ENCODE measurements at regions not wholly inside any gene's neighbourhood (a gene's known extent, or its start where the extent isn't known, plus 50 kb on each side); places are given as distances from the start of the nearest gene placed in this dataset.

DNA sequence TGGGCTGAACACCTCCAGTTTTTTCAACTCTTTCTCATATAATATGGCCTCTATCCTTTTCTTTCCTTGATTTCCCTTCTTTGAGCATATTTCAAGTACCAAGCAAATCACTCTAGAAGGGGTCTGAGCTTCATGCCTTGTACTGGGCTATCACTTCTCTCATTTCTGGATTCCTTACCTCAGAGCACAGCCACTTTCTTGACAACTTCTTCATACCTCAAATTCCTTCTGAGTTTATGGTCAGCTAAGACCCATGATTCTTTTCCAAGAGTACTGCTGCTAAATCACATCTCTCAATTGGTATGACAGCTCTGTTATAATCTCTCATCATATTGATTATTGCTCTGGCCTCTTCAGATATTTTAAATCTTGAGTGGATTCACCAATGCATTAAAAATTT, 224.8 kb upstream of the ZBED5 start:
- no peak overlapping the region for H3K4me3 Mint-ChIP-seq
- H3K9me3 Mint-ChIP-seq = no peaks in the 10 kb centered on the region
- peaks cover 6% of the 10 kb centered on the region for H3K4me1 Mint-ChIP-seq
- no peaks in the 10 kb centered on the region for H3K36me3 Mint-ChIP-seq
- H3K27me3 Mint-ChIP-seq = no peaks in the 10 kb centered on the region
- no peak for DNase-seq
- H3K27ac Mint-ChIP-seq = no peak overlapping the region

DNA sequence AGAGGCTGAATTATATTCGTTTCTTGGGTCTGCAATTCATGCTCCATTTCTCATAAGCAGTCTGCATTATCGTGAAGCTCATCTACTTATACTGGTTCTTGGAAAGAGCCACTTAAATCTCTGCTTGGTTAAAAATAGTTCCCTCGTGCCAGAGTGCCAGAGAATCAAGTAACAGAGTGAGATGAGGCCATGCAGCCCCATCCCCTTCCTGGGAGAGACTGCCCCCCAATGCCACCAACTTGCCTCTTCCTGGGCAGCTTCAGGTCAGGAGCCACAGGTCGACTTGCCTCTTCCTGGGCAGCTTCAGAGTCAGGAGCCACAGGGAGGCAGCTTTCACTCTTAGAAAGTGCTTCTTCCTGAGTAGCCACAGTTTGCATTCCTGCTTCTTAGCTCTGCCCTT, 223.9 kb upstream of the ZBED5 start:
- H3K27me3 Mint-ChIP-seq = no peaks in the 10 kb centered on the region
- no peaks in the 10 kb centered on the region for H3K9me3 Mint-ChIP-seq
- DNase-seq = no peak
- H3K4me1 Mint-ChIP-seq = peaks cover 6% of the 10 kb centered on the region
- no peak overlapping the region for H3K27ac Mint-ChIP-seq
- no peaks in the 10 kb centered on the region for H3K36me3 Mint-ChIP-seq
- H3K4me3 Mint-ChIP-seq = no peak overlapping the region

DNA sequence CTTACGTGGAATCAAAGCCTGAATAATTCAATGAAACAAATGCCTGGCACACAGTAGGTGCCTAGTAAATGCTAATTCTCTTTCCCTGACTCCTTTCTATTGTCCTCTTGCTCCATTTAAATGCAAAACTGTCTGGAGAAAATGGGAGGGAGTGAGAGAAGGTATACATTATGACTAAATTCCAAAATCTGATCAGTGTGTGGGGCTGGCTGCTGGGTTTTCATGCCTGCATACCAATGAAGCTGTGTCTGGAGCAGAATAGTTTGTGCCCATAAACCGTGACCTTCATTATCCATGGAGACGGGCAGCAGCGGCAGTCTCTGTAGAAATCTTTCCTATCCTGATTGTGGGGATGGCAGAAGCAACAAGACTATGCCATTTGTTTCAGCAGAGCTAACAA, 223.4 kb upstream of the ZBED5 start:
- Mint-ChIP-seq H3K4me3 (no peak overlapping the region), H3K36me3 (no peaks in the 10 kb centered on the region), H3K4me1 (peaks cover 6% of the 10 kb centered on the region), H3K27me3 (no peaks in the 10 kb centered on the region), H3K27ac (no peak overlapping the region), H3K9me3 (no peaks in the 10 kb centered on the region)
- no peak for DNase-seq

DNA sequence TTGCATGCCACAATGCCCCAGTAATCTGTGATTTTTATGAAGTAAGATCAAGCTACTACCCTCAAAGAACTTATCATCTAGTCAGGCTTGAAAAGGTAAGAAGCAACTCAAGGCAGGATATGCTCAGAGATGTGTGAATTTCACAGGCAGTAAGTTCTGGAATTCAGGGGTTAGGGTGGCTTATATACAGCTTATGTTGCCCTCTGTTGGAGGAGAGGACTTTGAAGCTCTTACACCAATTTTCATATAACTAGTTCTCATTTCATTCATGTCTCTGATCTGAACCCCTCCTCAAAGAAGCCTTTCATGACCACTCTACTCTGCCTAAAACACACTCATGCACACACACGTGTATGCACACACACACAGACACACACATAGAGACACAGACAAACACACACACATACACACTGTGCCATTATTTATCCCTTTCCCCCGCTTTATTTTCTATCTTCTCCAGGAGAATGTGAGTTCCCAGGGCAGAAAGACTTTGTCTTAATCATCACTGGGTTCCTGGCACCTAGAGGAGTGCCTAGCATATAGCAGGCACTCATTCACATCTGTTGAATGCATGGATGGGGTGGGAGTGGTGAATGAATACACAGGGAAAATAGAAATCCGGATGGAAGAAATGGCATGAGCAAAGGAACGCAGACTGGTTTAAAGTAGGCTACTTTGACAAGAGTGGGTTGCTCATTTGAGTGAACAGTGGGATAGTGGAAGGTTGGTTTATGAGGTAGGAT, 220.7 kb upstream of the ZBED5 start:
- no peak overlapping the region for H3K27ac Mint-ChIP-seq
- H3K4me3 Mint-ChIP-seq = no peak overlapping the region
- no peaks in the 10 kb centered on the region for H3K36me3 Mint-ChIP-seq
- no peaks in the 10 kb centered on the region for H3K4me1 Mint-ChIP-seq
- H3K27me3 Mint-ChIP-seq = no peaks in the 10 kb centered on the region
- no peaks in the 10 kb centered on the region for H3K9me3 Mint-ChIP-seq
- no peak for DNase-seq

DNA sequence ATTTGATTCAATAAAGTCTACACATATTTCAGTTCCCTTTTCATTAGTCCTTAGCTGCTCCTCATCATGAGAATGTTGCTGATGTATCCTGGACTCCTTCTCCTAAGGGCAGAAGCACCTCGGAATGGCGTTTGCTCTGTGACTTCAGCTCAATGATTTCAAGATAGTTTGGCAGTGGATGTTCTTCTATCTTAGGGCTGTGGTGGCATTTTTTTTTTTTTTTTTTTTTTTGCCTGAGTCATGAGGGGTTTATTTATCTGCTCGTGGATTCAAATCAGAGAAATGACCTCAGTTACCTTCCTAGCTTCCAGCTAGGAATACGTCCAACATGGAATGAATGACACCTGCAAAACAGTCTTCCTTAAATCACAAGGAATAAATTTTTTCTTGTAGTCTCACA, 220.0 kb upstream of the ZBED5 start:
- no peaks in the 10 kb centered on the region for H3K27me3 Mint-ChIP-seq
- no peak overlapping the region for H3K27ac Mint-ChIP-seq
- no peaks in the 10 kb centered on the region for H3K9me3 Mint-ChIP-seq
- no peaks in the 10 kb centered on the region for H3K36me3 Mint-ChIP-seq
- H3K4me1 Mint-ChIP-seq = no peaks in the 10 kb centered on the region
- DNase-seq = no peak
- H3K4me3 Mint-ChIP-seq = no peak overlapping the region

DNA sequence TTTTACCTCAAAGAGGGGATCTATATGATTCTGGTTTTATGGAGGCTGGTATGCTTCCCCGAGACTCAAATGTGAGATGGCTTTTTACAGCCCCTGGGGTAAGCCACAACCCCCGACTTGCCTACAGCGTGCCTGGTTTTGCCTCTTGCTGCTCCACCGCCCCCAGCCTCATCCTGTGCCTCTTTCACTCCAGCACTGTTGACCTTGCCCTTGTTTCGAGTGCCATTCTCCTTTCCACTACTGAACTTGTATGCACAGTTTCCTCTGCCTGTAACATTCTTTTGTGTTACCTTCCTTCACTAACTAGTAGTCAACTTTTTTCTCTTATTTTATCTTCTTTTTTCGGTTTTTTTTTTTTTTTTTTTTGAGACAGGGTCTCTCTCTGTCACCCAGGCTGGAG, 219.0 kb upstream of the ZBED5 start:
- Mint-ChIP-seq H3K27me3 (no peaks in the 10 kb centered on the region), H3K4me1 (no peaks in the 10 kb centered on the region), H3K36me3 (no peaks in the 10 kb centered on the region), H3K27ac (no peak overlapping the region), H3K9me3 (no peaks in the 10 kb centered on the region), H3K4me3 (no peak overlapping the region)
- no peak for DNase-seq

DNA sequence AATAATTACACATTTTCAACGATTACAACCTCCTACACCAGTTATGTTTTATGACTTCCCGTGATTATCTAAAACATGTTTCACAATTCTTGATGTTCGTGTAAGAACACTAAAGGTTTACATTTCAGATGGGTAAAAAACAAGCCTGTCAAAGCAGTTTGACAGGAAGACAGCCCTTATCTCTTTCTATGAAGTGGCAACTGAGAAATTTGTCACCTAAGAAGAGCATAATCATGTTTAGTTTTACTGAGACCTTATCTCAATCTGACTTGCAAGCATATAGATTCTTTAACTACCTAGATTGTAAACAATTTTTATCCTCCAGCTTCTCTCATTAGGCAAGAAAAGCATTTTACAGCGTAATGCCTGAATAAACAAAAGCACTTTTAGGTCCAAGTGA, 218.4 kb upstream of the ZBED5 start:
- Mint-ChIP-seq H3K27ac (no peak overlapping the region), H3K36me3 (no peaks in the 10 kb centered on the region), H3K27me3 (no peaks in the 10 kb centered on the region), H3K4me1 (no peaks in the 10 kb centered on the region), H3K4me3 (no peak overlapping the region), H3K9me3 (no peaks in the 10 kb centered on the region)
- no peak for DNase-seq

DNA sequence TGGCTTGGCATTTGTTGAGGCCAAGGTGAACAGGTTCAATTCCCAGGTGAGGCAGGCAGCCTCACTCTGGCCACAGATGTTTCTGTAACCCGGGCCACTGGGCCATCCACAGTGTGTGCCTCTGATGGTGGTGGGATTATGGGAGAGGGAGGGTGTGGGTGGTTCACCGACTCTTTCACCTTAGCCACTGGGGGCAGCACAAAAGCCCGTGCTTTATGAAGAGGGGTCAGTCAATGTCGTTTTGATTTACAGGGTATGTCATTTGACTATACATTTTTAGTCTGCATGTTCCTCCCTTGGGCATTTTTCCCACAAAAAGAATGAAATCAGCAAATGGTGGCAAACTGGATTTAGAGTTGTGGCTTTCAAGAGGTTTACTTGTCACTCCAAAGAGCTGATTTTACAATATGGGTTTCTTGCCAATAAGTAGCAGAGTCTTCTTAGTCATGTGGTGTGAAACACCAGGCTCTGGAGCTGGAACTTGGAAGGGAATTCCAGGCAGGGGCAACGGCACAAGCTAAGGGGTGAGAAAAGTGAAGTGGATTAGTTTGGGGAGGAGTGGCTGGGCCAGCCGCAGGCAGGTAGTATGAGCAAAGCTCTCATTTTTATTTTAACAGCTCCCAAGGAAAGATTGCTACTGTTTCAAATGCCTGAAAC, 217.8 kb upstream of the ZBED5 start:
- no peaks in the 10 kb centered on the region for H3K9me3 Mint-ChIP-seq
- H3K4me3 Mint-ChIP-seq = no peak overlapping the region
- H3K4me1 Mint-ChIP-seq = no peaks in the 10 kb centered on the region
- H3K27me3 Mint-ChIP-seq = no peaks in the 10 kb centered on the region
- H3K36me3 Mint-ChIP-seq = no peaks in the 10 kb centered on the region
- H3K27ac Mint-ChIP-seq = no peak overlapping the region
- DNase-seq = no peak

DNA sequence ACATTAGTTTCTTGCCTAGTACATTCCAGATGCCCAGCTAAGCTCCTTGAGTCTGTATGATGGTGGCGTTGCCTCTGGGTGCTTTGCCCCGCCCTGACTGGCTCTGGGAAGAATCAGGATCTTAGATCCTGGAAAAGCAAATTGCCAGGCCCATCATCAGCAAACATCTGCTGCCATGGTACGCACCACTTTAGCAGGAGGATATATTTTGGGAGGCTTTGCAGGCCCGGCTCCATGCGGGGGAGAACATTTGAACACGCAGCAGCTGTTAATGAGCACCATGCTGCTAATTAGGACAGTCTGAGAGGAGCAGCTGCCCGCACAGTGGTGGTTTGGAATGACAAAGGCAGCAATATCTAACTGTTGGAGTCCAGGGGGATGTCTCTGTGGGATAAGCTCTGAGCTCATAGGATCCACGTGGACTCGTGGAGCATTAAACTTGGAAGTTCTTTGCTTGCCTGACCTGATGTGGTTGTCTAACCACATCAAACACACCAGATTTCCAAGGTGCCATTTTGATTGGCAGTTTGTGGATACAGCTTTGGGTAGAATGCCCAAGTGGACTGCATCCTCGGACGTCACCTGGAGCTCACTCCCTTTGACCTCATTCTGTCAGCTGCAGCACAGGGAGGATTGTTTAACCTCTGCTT, 217.0 kb upstream of the ZBED5 start:
- Mint-ChIP-seq H3K27me3 (no peaks in the 10 kb centered on the region), H3K36me3 (no peaks in the 10 kb centered on the region), H3K4me3 (no peak overlapping the region), H3K27ac (no peak overlapping the region), H3K9me3 (no peaks in the 10 kb centered on the region), H3K4me1 (no peaks in the 10 kb centered on the region)
- no peak for DNase-seq

DNA sequence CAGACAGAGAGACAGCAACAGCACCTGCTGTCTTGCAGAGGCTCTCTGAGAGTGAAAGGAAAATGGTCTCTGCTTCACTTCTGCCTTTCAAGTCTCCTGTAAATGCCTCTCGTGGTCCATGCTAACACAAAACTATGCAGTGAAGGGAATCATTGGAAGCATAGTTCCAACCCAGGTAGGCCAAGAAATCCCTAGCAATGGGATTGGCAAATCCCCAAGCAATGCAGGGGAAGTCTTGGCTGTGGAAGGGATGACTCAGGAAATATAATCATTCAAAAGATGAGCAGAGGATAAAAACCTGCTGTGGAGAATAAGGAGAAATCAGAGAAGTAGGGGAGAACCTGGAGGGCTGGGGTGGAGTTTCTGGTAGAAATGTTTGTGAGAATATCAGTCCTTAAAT, 216.1 kb upstream of the ZBED5 start:
- Mint-ChIP-seq H3K27me3 (no peaks in the 10 kb centered on the region), H3K27ac (no peak overlapping the region), H3K36me3 (no peaks in the 10 kb centered on the region), H3K9me3 (no peaks in the 10 kb centered on the region), H3K4me1 (no peaks in the 10 kb centered on the region), H3K4me3 (no peak overlapping the region)
- no peak for DNase-seq

DNA sequence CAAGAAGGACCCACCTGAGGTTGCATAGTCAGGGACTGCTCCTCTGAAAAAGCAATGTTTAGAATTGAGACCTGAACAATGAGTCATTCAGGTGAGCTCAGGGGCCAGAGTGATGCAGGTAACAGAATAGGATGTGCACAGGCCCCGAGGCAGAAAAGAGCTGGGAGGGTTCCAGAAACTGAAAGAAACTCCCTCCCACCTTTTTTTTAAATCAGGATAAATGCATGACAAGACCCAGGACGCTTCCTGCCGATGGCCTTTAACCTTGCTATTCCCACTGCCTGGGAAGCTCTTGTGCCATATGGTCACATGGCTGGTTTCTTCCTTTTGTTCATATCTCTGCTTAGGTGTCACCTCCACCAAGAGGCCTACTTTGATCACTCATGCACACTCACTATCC, 214.2 kb upstream of the ZBED5 start:
- Mint-ChIP-seq H3K9me3 (no peaks in the 10 kb centered on the region), H3K27me3 (no peaks in the 10 kb centered on the region), H3K36me3 (no peaks in the 10 kb centered on the region), H3K4me1 (no peaks in the 10 kb centered on the region), H3K4me3 (no peak overlapping the region), H3K27ac (no peak overlapping the region)
- no peak for DNase-seq

DNA sequence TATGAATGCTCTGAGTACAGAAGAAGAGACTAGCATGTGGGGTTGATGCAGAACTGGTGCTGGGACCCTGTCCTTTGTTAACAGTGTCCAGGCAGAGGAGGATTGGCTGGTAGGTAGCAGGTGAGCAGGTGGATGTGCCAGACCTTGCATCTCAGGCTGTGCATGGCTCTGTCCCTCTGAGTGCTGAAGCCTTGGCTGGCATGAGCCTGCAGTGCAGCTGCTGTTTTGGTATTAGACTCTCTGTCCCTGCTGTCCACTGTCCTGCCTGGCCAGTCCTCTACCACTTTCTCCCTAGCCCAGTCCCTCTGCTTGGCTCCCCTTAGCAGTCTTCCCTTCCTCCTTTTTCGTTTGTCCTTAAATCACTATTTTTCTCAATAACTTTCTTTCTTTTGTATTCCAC, 213.6 kb upstream of the ZBED5 start:
- Mint-ChIP-seq H3K27ac (no peak overlapping the region), H3K4me1 (no peaks in the 10 kb centered on the region), H3K36me3 (no peaks in the 10 kb centered on the region), H3K9me3 (no peaks in the 10 kb centered on the region), H3K27me3 (no peaks in the 10 kb centered on the region), H3K4me3 (no peak overlapping the region)
- no peak for DNase-seq

DNA sequence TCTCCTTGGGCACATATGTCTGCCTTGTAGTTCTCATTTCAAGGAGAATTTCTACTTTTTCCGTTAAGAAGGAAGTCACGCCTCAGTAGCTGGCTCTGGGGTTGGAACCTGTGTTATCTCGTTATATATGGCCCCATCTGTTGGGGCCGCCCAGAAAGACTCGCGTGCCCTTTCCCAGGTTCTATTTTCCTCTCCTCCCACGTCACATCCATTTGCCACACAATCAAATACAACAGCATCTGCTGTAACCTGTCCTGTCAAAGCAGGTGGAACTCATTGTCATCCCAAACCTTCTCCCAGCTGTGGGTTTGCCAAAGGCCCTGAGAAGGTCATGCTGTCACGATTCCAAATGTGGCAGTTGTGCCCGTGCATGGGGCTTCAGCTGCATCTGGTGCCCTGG, 213.1 kb upstream of the ZBED5 start:
- no peaks in the 10 kb centered on the region for H3K4me1 Mint-ChIP-seq
- no peak overlapping the region for H3K27ac Mint-ChIP-seq

DNA sequence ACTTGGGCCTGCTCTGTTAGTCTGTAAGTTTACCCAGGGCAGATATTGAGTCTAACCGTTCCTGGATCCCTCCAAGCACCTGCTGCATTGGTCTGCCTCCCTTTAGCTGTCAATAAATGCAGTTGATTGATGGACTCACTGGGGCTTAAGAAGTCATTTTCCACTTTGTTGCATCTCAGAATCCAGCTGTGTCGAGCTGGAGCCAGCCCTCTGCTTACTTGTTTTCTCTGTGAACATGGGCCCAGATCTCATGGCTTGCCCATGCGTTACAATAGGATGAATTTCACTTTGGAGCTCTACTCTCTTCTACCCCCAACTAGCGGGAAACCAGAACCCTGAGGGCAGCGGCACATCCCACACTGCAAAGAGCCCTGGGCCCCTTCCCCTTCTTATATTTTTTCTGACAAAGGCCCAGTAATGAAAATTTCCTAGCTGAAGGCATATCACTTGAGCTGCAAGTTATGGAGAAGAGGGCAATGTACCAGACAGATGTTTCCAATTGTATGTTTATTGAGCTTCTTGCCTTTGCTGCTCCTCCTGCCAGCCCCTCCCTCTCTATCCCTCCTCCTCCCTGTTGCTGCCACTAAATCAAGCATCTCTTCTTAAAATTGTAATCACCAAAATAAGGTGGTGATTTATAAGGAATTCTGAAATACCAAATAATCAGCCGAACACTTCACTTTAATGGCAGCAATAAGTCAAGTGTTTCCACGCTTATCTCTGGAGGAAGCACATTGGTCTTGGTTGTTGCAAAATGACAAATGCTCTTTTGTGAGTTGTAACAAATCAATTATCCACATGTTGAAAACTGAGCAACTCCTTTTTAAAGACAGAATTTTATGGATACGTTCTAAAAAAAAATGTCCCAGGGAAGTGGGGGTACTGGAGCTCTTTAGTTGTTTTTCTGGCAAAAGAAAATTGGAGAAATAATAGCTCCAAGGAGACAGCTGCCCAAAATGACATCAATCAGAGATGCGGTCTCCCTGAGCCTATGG, 212.3 kb upstream of the ZBED5 start:
- H3K27me3 Mint-ChIP-seq = no peaks in the 10 kb centered on the region

More for the DNA sequence above, 213.1 kb upstream of the ZBED5 start:
- no peak overlapping the region for H3K4me3 Mint-ChIP-seq
- no peaks in the 10 kb centered on the region for H3K9me3 Mint-ChIP-seq
- H3K27me3 Mint-ChIP-seq = no peaks in the 10 kb centered on the region
- no peaks in the 10 kb centered on the region for H3K36me3 Mint-ChIP-seq
- no peak for DNase-seq

DNA sequence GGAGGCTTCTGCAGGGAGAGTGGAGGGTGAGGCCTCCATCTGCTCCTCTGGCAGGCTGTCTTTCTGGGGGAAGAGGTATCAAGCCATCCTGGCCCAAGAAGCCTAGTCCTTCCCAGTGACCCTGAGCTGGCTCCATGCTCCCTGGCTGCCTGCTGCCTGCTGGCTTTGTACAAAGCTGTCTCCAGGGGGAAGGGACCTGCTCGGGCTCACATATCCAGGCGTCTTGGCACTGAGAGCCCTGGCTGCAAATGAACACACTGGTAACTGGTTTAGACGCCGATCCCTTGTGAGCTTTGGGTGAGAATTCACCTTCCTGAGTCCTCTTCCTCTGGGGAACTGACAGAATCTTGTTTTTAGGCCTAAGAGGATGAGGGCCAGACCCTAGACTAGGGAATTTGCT, 210.3 kb upstream of the ZBED5 start:
- no peaks in the 10 kb centered on the region for H3K36me3 Mint-ChIP-seq
- H3K27ac Mint-ChIP-seq = no peak overlapping the region
- no peaks in the 10 kb centered on the region for H3K27me3 Mint-ChIP-seq
- no peak overlapping the region for H3K4me3 Mint-ChIP-seq
- DNase-seq = no peak
- H3K9me3 Mint-ChIP-seq = no peaks in the 10 kb centered on the region
- H3K4me1 Mint-ChIP-seq = no peaks in the 10 kb centered on the region

More for the DNA sequence above, 212.3 kb upstream of the ZBED5 start:
- Mint-ChIP-seq H3K4me1 (no peaks in the 10 kb centered on the region), H3K4me3 (no peak overlapping the region), H3K27ac (no peak overlapping the region), H3K9me3 (no peaks in the 10 kb centered on the region), H3K36me3 (no peaks in the 10 kb centered on the region)
- no peak for DNase-seq

Measured in activated naive CD8-positive, alpha-beta T cell treated with anti-CD3 and anti-CD28 coated beads for 36 hours (primary cell).